ENCODE measurements at regions not wholly inside any gene's neighbourhood (a gene's known extent, or its start where the extent isn't known, plus 50 kb on each side); places are given as distances from the start of the nearest gene placed in this dataset.

DNA sequence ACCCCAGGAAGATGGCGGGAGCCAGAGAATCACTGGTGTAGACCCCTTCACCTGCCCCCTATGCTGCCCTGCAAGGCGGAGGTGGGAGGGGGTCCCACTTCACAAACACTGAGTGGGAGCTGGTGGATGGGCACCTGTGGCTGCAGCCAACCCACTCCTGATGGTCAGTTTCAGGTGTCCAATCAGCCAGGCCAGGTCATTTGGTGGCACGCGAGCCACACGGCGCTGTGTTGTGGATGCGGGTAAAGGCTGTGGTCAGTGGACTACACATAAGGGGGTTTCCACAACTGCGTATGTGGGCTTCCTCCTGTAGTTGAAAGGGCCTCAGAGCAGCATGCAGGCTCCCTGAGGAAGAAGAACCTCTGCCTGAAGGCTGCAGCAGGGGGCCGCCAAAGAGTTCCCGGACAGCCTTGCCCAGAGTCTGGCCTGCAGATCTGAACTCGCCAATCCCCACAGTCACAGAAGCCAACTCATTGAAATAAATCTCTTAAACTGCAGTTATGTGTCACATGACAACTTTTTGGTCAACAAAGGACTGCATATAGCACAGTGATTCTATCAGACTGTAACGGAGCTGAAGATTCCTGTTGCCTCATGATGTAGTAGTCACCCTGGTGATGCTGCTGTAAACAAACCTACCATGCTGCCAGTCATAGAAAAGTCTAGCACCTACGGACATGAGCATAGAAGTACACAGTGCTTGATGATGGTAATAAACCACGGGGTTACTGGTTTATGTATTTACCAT is 284.7 kb upstream of the IRX2 start:
- Histone ChIP-seq H3K4me3 (no peak overlapping the region), H3K36me3 (ENCODE audit: insufficient read depth in 1 of 2, low read depth in 1 of 2) (no peaks in the 10 kb centered on the region), H3K27me3 (ENCODE audit: insufficient read depth in 3 of 3, low read length in 2 of 3) (no peaks in the 10 kb centered on the region), H3K27ac (no peak overlapping the region), H3K9me3 (no peaks in the 10 kb centered on the region), H3K4me1 (no peaks in the 10 kb centered on the region)
- TF ChIP-seq, protein P1, sequence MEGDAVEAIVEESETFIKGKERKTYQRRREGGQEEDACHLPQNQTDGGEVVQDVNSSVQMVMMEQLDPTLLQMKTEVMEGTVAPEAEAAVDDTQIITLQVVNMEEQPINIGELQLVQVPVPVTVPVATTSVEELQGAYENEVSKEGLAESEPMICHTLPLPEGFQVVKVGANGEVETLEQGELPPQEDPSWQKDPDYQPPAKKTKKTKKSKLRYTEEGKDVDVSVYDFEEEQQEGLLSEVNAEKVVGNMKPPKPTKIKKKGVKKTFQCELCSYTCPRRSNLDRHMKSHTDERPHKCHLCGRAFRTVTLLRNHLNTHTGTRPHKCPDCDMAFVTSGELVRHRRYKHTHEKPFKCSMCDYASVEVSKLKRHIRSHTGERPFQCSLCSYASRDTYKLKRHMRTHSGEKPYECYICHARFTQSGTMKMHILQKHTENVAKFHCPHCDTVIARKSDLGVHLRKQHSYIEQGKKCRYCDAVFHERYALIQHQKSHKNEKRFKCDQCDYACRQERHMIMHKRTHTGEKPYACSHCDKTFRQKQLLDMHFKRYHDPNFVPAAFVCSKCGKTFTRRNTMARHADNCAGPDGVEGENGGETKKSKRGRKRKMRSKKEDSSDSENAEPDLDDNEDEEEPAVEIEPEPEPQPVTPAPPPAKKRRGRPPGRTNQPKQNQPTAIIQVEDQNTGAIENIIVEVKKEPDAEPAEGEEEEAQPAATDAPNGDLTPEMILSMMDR (IDR thresholded peaks at IDR 0.05) = no peak
- intact Hi-C loops (cut with DNase I) = no loop called here
- WGBS, 3 donors = 84 to 85% (median 84%) methylated on average over 14 of the region's 14 CpGs
- no peak for DNase-seq
- no peak for ATAC-seq

DNA sequence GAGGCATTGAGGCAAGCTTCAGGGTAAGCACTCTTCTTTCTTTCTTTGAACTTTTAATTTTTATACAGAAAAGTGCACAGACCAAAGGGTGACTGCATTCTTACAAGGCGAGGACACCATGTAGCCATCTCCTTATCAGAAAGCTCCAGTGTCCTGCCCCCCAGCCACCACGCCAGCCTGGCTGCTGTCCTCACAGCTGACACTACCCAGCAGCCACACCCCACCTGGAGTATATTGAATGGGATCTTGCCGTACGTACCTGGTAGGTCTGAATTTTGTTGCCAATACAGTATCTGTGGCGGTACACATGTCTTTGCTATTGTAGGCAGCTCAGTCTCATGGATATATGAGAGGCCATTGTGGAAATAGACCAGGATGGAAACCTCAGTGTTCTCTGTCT is 284.0 kb upstream of the IRX2 start:
- ATAC-seq (no peak), DNase-seq (no peak)
- WGBS, 3 donors = 91 to 93% (median 91%) methylated on average over 5 of the region's 5 CpGs
- Histone ChIP-seq H3K36me3 (ENCODE audit: insufficient read depth in 1 of 2, low read depth in 1 of 2) (no peaks in the 10 kb centered on the region), H3K9me3 (no peaks in the 10 kb centered on the region), H3K27ac (no peak overlapping the region), H3K27me3 (ENCODE audit: insufficient read depth in 3 of 3, low read length in 2 of 3) (no peaks in the 10 kb centered on the region), H3K4me3 (no peak overlapping the region), H3K4me1 (no peaks in the 10 kb centered on the region)
- intact Hi-C loops (cut with DNase I) = no loop called here
- TF ChIP-seq, protein P1 (IDR thresholded peaks at IDR 0.05) = no peak

DNA sequence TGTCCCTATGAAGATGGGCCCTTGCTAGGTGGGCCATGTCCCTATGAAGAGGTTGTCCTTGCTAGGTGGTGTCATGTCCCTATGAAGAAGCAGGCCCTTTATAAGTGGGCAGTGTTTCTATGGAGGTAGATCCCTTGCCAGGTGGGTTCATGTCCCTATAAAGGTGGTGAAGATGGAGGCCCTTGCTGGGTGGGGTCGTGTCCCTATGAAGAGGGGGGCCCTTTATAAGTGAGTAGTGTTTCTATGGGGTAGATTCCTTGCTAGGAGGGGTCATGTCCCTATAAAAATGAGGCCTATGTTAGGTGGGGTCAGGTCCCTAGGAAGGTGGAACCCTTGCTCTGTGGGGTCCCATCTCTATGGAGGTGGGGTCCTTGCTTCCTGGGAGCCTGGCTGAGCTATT is 283.4 kb upstream of the IRX2 start:
- H3K4me1 ChIP-seq = no peaks in the 10 kb centered on the region
- intact Hi-C loops (cut with DNase I) = no loop called here
- no peaks in the 10 kb centered on the region for H3K27me3 ChIP-seq (ENCODE audit: insufficient read depth in 3 of 3, low read length in 2 of 3)
- no peak overlapping the region for H3K4me3 ChIP-seq
- ATAC-seq = no peak
- no peaks in the 10 kb centered on the region for H3K9me3 ChIP-seq
- TF ChIP-seq, protein P1 (IDR thresholded peaks at IDR 0.05) = no peak
- WGBS, 3 donors = 53 to 67% (median 67%) methylated on average over 1 of the region's 1 CpG
- no peak overlapping the region for H3K27ac ChIP-seq
- DNase-seq = no peak
- H3K36me3 ChIP-seq (ENCODE audit: insufficient read depth in 1 of 2, low read depth in 1 of 2) = no peaks in the 10 kb centered on the region

DNA sequence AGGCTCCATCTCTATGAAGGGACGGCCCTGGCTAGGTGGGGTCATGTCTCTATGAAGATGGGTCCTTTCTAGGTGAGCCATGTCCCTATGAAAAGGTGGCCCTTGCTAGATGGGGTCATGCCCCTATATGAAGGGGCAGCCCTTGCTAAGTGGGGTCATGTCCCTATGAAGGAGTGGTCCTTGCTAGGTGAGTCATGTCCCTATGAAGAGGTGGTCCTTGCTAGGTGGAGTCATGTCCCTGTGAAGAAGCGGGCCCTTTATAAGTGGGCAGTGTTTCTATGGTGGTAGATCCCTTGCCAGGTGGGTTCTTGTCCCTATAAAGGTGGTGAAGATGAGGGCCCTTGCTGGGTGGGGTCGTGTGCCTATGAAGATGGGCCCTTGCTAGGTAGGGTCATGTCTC is 283.0 kb upstream of the IRX2 start:
- DNase-seq = no peak
- ATAC-seq = no peak
- Histone ChIP-seq H3K27ac (no peak overlapping the region), H3K4me1 (no peaks in the 10 kb centered on the region), H3K4me3 (no peak overlapping the region), H3K36me3 (ENCODE audit: insufficient read depth in 1 of 2, low read depth in 1 of 2) (no peaks in the 10 kb centered on the region), H3K27me3 (ENCODE audit: insufficient read depth in 3 of 3, low read length in 2 of 3) (no peaks in the 10 kb centered on the region), H3K9me3 (no peaks in the 10 kb centered on the region)
- intact Hi-C loops (cut with DNase I) = no loop called here
- TF ChIP-seq, protein P1 (IDR thresholded peaks at IDR 0.05) = no peak
- WGBS, 3 donors = 81 to 93% (median 86%) methylated on average over 3 of the region's 3 CpGs

Measured in psoas muscle (tissue), 7 donors.